ENCODE measurements at regions not wholly inside any gene's neighbourhood (a gene's known extent, or its start where the extent isn't known, plus 50 kb on each side); places are given as distances from the start of the nearest gene placed in this dataset.
A peak's percentile ranks its signal among the peaks of the same experiment; 100 is the strongest.
"Not testable (repeated sequence)": the region's sequence is repeated elsewhere in the genome, so short reads cannot be mapped to it uniquely, and the experiment has no call there.

- H3K27ac ChIP-seq = peak overlapping the region; percentile 97
- no peaks in the 10 kb centered on the region for H3K27me3 ChIP-seq
- no peaks in the 10 kb centered on the region for H3K9me3 ChIP-seq (replicated peaks)
- H3K4me1 ChIP-seq = peaks cover 45% of the 10 kb centered on the region
- DNase-seq = peak; percentile 54 to 65
- H3K36me3 ChIP-seq = peaks cover 8% of the 10 kb centered on the region; the same call in 1 of the 2 replicates
- peak overlapping the region; percentile 49 for H3K4me3 ChIP-seq
These were observed 370.4 kb downstream of the PREX1 start for GRCh38 chr20:48457193-48458002.

DNA sequence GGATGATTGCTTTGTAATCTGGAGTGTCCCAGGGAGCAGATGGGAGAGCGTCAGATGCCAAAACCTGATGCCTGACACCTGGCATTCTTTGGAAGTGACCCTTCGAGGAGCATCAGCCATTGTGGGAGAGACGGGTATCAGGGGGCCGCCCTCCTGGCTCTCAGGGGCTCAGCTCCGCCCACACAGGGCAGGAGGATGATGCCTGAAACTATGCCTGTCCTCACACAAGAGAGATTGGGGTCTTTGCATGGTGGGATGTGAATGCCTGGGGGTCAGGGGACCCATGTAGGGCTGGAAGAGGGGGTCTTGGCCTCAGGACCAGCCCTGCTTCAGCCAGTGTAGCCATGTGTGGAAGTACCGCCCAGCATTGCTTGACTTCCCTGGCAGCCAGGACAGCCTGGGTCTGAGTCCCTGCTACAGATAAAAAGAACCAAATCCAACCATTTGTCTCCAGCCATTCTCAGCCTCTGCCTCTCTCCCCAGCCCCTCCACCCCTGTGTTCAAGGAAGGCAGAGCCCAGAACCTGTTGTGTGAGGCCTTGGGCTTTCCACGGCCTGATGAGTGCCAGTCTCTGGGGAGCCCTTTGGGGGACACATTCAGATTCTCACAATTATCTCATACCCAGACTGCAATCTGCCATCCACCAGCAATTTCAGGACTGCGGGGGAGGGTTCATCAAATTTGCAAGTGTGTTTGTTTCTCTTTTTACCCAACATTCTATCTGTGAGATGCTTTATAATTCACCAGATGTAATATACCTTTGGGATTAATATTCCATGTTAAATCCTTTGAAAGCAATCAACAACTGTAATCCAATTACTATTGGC, 371.2 kb downstream of the PREX1 start:
- peaks cover 45% of the 10 kb centered on the region for H3K4me1 ChIP-seq
- peak overlapping the region; percentile 49 for H3K4me3 ChIP-seq
- H3K27me3 ChIP-seq = no peaks in the 10 kb centered on the region
- DNase-seq = peak in 1 of 2 experiments; percentile 75
- H3K27ac ChIP-seq = peak overlapping the region; percentile 97
- peaks cover 8% of the 10 kb centered on the region; the same call in 1 of the 2 replicates for H3K36me3 ChIP-seq
- H3K9me3 ChIP-seq (replicated peaks) = no peaks in the 10 kb centered on the region

DNA sequence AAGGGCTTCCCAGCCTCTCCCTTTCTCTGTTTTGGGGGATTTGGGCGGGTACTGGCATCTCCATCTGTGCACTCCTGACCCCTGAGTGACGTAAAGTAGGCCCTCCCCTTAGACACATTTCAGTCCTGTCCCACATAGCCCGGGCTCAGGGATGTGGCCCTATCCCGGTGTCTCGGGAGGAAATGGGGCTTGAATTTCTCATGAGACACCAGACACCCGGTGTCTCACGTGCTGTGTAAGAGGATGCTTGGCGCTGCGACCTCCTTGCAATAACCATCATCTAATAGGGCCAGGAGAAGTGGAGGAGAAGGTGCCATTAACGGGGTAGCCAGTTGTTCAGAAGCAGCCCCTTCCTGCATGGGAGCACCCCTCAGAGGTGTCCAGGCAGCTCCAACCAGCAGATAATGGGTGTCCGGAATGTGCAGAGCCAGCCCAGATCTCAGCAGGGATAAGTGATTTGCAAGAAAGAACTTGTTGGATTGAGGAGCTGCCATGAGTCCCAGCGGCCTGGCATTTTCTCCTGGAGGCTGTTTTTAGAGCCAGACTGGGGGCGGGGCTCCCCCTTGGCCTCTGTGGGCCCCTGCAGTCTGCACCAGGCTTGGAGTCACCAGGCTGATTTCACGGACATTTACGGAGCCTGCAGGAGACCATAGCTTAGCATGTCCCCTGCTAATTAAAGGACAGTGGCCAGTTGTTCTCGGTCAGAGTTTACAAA, 372.0 kb downstream of the PREX1 start:
- peaks cover 8% of the 10 kb centered on the region; the same call in 1 of the 2 replicates for H3K36me3 ChIP-seq
- H3K27me3 ChIP-seq = no peaks in the 10 kb centered on the region
- peak overlapping the region; percentile 49 for H3K4me3 ChIP-seq
- DNase-seq = peak; percentile 99 to 100
- peak overlapping the region; percentile 97 for H3K27ac ChIP-seq
- no peaks in the 10 kb centered on the region for H3K9me3 ChIP-seq (replicated peaks)
- peaks cover 45% of the 10 kb centered on the region for H3K4me1 ChIP-seq

DNA sequence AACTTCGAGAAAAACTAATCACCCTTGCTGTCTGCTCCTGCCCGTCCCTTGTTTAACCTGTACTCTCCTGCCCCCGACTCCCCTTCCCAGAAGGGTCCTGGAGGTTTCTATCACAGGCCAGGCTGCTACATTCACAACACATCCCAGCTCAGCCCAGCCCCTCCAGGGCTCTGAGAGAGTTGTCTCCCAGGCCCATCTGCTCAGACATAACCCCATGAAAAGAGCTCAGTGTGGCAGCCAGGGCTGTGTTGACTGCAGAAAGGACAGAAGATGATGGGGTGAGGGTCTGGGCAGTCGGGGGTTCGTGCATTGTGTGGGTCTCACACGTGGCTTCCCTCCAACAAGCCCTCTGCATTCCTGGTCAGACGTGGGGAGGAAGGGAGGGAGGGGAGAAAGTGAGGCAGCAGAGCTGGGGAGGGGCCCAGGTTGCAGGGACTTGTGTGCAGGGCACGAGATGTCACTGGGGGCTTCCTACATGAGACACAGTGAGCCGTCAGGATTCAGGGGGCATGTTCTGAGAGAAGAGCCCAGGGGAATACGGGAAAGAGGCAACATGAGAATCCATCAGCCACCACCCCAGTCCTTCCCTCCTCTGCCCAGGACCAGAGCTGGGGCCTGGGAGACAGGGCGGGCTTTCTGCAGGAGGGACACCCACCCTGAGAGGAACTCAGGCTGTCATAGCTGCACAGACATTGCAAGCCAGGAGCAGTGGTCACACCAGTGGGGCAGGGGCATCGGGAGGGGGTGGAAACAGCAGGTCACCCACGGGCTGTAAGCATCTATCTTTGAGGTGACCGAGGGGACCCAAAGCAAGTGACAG, 372.9 kb downstream of the PREX1 start:
- peaks cover 8% of the 10 kb centered on the region; the same call in 1 of the 2 replicates for H3K36me3 ChIP-seq
- no peaks in the 10 kb centered on the region for H3K27me3 ChIP-seq
- DNase-seq = peak in 1 of 2 experiments; percentile 63
- no peaks in the 10 kb centered on the region for H3K9me3 ChIP-seq (replicated peaks)
- H3K27ac ChIP-seq = peak overlapping the region; percentile 97
- peaks cover 45% of the 10 kb centered on the region for H3K4me1 ChIP-seq
- H3K4me3 ChIP-seq = peak overlapping the region; percentile 49

GRCh38 chr20:48453477-48454093, 374.2 kb downstream of the PREX1 start:
- Histone ChIP-seq H3K36me3 (peaks cover 8% of the 10 kb centered on the region; the same call in 1 of the 2 replicates), H3K4me3 (no peak overlapping the region), H3K9me3 (replicated peaks) (no peaks in the 10 kb centered on the region), H3K27ac (no peak overlapping the region), H3K4me1 (peaks cover 53% of the 10 kb centered on the region), H3K27me3 (no peaks in the 10 kb centered on the region)
- no peak for DNase-seq

DNA sequence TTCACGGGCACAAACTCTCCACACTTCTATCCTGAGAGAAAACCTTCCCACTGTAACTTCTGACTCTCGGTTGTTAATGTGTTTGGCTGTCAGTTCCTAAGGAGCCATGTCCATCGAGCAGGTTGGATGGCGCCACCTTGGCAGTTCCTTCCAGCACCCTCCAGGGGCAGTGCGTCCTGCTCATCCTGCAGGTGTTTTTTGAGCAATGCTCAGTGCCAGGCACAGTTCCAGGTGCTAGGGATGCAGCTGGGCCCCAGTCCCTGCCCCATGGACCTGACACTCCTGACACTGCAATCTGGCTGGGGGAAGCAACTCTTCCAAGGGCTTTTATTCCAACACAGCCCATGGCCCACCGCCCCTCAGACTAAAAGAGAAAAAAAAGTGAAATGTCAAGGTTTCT, 376.4 kb downstream of the PREX1 start:
- peaks cover 32% of the 10 kb centered on the region for H3K4me1 ChIP-seq
- peaks cover 8% of the 10 kb centered on the region; the same call in 1 of the 2 replicates for H3K36me3 ChIP-seq
- H3K27ac ChIP-seq = no peak overlapping the region
- no peaks in the 10 kb centered on the region for H3K27me3 ChIP-seq
- DNase-seq = no peak
- H3K9me3 ChIP-seq (replicated peaks) = no peaks in the 10 kb centered on the region
- no peak overlapping the region for H3K4me3 ChIP-seq

GRCh38 chr20:48448666-48449600, 378.9 kb downstream of the PREX1 start:
- DNase-seq = peak; percentile 43 to 59
- Histone ChIP-seq H3K4me3 (no peak overlapping the region), H3K27me3 (no peaks in the 10 kb centered on the region), H3K27ac (no peak overlapping the region), H3K36me3 (peaks cover 8% of the 10 kb centered on the region; the same call in 1 of the 2 replicates), H3K4me1 (peaks cover 11% of the 10 kb centered on the region; the same call in 1 of the 2 replicates), H3K9me3 (replicated peaks) (peaks cover 9% of the 10 kb centered on the region)

DNA sequence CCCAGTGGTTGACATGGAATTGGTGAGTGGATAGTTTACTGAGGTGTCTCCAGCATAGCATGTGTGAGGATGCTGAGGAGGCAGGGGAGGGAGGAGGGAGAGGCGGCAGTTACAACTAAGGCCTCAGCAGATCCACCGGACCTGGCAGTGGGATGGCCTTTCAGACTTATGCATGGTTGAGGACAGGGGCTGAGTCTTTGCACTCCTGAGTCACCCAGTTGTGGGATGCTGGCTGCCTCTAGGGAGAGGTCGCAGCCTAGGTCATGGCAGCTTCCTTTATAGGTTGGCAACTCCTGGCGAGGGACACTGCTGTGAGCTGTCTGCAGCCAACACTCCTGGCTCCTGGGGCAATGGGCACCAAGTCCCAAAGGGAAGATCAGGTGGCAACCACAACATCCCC, 380.3 kb downstream of the PREX1 start:
- H3K36me3 ChIP-seq = no peaks in the 10 kb centered on the region
- peaks cover 17% of the 10 kb centered on the region for H3K9me3 ChIP-seq (replicated peaks)
- no peak overlapping the region for H3K27ac ChIP-seq
- H3K4me1 ChIP-seq = peaks cover 9% of the 10 kb centered on the region; the same call in 1 of the 2 replicates
- no peak overlapping the region for H3K4me3 ChIP-seq
- H3K27me3 ChIP-seq = no peaks in the 10 kb centered on the region
- no peak for DNase-seq

- no peak overlapping the region for H3K27ac ChIP-seq
- H3K4me1 ChIP-seq = peaks cover 9% of the 10 kb centered on the region; the same call in 1 of the 2 replicates
- H3K36me3 ChIP-seq = no peaks in the 10 kb centered on the region
- DNase-seq = no peak
- H3K4me3 ChIP-seq = no peak overlapping the region
- no peaks in the 10 kb centered on the region for H3K27me3 ChIP-seq
- H3K9me3 ChIP-seq (replicated peaks) = peaks cover 19% of the 10 kb centered on the region
These were observed 382.0 kb downstream of the PREX1 start for GRCh38 chr20:48445827-48446226.

- Histone ChIP-seq H3K4me3 (no peak overlapping the region), H3K36me3 (no peaks in the 10 kb centered on the region), H3K9me3 (replicated peaks) (peaks cover 19% of the 10 kb centered on the region), H3K27ac (no peak overlapping the region), H3K4me1 (peaks cover 6% of the 10 kb centered on the region; the same call in 1 of the 2 replicates), H3K27me3 (no peaks in the 10 kb centered on the region)
- no peak for DNase-seq
These were observed 383.6 kb downstream of the PREX1 start for GRCh38 chr20:48444249-48444648.

GRCh38 chr20:48440916-48441315, 386.9 kb downstream of the PREX1 start:
- peaks cover 19% of the 10 kb centered on the region for H3K9me3 ChIP-seq (replicated peaks)
- H3K27me3 ChIP-seq = no peaks in the 10 kb centered on the region
- H3K4me1 ChIP-seq = no peaks in the 10 kb centered on the region
- DNase-seq = no peak
- H3K4me3 ChIP-seq = no peak overlapping the region
- no peaks in the 10 kb centered on the region for H3K36me3 ChIP-seq
- no peak overlapping the region for H3K27ac ChIP-seq

- not testable (repeated sequence) for H3K4me3 ChIP-seq, H3K27ac ChIP-seq, H3K27me3 ChIP-seq, DNase-seq, H3K4me1 ChIP-seq, H3K36me3 ChIP-seq
- H3K9me3 ChIP-seq (replicated peaks) = peaks cover 15% of the 10 kb centered on the region
These were observed 387.5 kb downstream of the PREX1 start for GRCh38 chr20:48440261-48440660.

- Histone ChIP-seq H3K36me3 (no peaks in the 10 kb centered on the region), H3K4me1 (peaks cover 9% of the 10 kb centered on the region), H3K9me3 (replicated peaks) (no peaks in the 10 kb centered on the region; the same call in 1 of the 2 replicates), H3K4me3 (no peak overlapping the region), H3K27ac (no peak overlapping the region), H3K27me3 (no peaks in the 10 kb centered on the region)
- DNase-seq = no peak
These were observed 390.7 kb downstream of the PREX1 start for GRCh38 chr20:48437146-48437545.

All from SJCRH30 (cell line).